Endothelial cell of umbilical vein (primary cell): ENCODE measurements at regions not wholly inside any gene's neighbourhood (a gene's known extent, or its start where the extent isn't known, plus 50 kb on each side); places are given as distances from the start of the nearest gene placed in this dataset.

Source experiments
- BruUV-seq: library from RNA; stranded (reverse); fragments of 400-500 nt; replicated peaks from 2 replicates; lab custom pipeline; 2021; lab: Mats Ljungman, UMichigan
- CTCF ChIA-PET: fragments of 300-600, 350-600 bp; sonication (Branson Sonifier 250); formaldehyde crosslinking; loops from one replicate; lab custom pipeline; 2021; ENCODE audit warnings: antibody characterized with exemption, inconsistent platforms; lab: Charles Lee
- POLR2A ChIA-PET: fragments of 300-600, 350-600 bp; sonication (Branson Sonifier 250); formaldehyde crosslinking; loops from one replicate; lab custom pipeline; 2021; ENCODE audit warnings: antibody characterized with exemption, inconsistent platforms; lab: Charles Lee
- DNase-seq: peaks from one replicate; pipeline ENCODE4 v3.0.0-alpha.2; 2011; ENCODE audit warnings: low read depth, low spot score
- FAIRE-seq: peaks from 2 replicates; lab custom pipeline; 2011; peaks lifted over from hg19 to GRCh38; lab: Jason Lieb, UNC
- H2AFZ ChIP-seq: 2 replicates; pipeline ENCODE4 v1.6.0; 2012; ENCODE audit warnings: low read depth, low read length, control low read depth, inconsistent platforms
- H3K27ac ChIP-seq: 2 replicates; pipeline ENCODE4 v1.5.1; 2011; ENCODE audit warnings: low read depth, mild to moderate bottlenecking, control low read depth, low read length, moderate library complexity; ENCODE audit not compliant: insufficient read depth
- H3K27me3 ChIP-seq, 2 experiments: 2 replicates each; pipeline versions ENCODE4 v1.6.0 to v1.6.1; 2011; ENCODE audit warnings: low read length in 2 of 2, mixed read lengths in 1 of 2; ENCODE audit not compliant: control insufficient read depth in 2 of 2, insufficient read depth in 2 of 2
- H3K36me3 ChIP-seq, 2 experiments: 2 replicates in 1 of 2; 3 replicates in 1 of 2; pipeline ENCODE4 v1.5.1; 2011; ENCODE audit warnings: low read length in 2 of 2, mild to moderate bottlenecking in 1 of 2, moderate library complexity in 1 of 2; ENCODE audit not compliant: control insufficient read depth in 2 of 2, insufficient read depth in 2 of 2; ENCODE audit errors: extremely low read depth in 1 of 2
- H3K4me1 ChIP-seq: 3 replicates; pipeline ENCODE4 v1.5.1; 2011; ENCODE audit warnings: mild to moderate bottlenecking, low read length; ENCODE audit not compliant: control insufficient read depth, insufficient read depth; ENCODE audit errors: extremely low read depth
- H3K4me2 ChIP-seq: 2 replicates; pipeline ENCODE4 v1.6.1; 2011; ENCODE audit warnings: low read length, control low read depth, mixed read lengths; ENCODE audit not compliant: insufficient read depth
- H3K4me3 ChIP-seq, 3 experiments: fragments of 200-600 bp in 1 of 3; sonication (generic), shearing (Covaris generic) in 1 of 3; replicated peaks in 1 of 3; 2 replicates each; pipeline ENCODE4 v1.5.1; 2011 to 2016; ENCODE audit warnings: control low read depth in 3 of 3, low read length in 3 of 3, mild to moderate bottlenecking in 2 of 3, inconsistent platforms in 1 of 3, low read depth in 1 of 3, moderate library complexity in 1 of 3; ENCODE audit not compliant: insufficient read depth in 1 of 3
- H3K79me2 ChIP-seq: 2 replicates; pipeline ENCODE4 v1.6.0; 2012; ENCODE audit warnings: low read length, inconsistent platforms; ENCODE audit not compliant: control insufficient read depth, insufficient read depth
- H3K9ac ChIP-seq: replicated peaks from 2 replicates; pipeline ENCODE3; 2011; ENCODE audit warnings: low read length, control low read depth; ENCODE audit not compliant: insufficient read depth; ENCODE audit errors: extremely low read depth
- H3K9me1 ChIP-seq: replicated peaks from 3 replicates; pipeline ENCODE4 v1.6.0; 2011; ENCODE audit warnings: mild to moderate bottlenecking, low read length; ENCODE audit not compliant: control insufficient read depth, insufficient read depth; ENCODE audit errors: extremely low read depth
- H3K9me3 ChIP-seq: replicated peaks from 2 replicates; pipeline ENCODE4 v1.5.1; 2012; ENCODE audit warnings: low read length, inconsistent platforms; ENCODE audit not compliant: control insufficient read depth, insufficient read depth
- H4K20me1 ChIP-seq: replicated peaks from 2 replicates; pipeline ENCODE3; 2011; ENCODE audit warnings: mild to moderate bottlenecking, low read length; ENCODE audit not compliant: control insufficient read depth, insufficient read depth; ENCODE audit errors: extremely low read depth
- CTCF ChIP-seq, 2 donors: IDR thresholded peaks; 1 replicate in 1 of 2; 2 replicates in 1 of 2; pipeline ENCODE4 v1.5.1; 2011; ENCODE audit warnings: low read length in 2 of 2, mild to moderate bottlenecking in 2 of 2, moderate library complexity in 2 of 2, control low read depth in 1 of 2, inconsistent platforms in 1 of 2, low read depth in 1 of 2; ENCODE audit not compliant: insufficient read depth in 1 of 2; ENCODE audit errors: extremely low read depth in 1 of 2
- EZH2 ChIP-seq: IDR thresholded peaks from 2 replicates; pipeline ENCODE4 v1.6.1; 2012; ENCODE audit warnings: borderline replicate concordance, low read depth, mild to moderate bottlenecking, moderate library complexity, low read length, inconsistent platforms; ENCODE audit not compliant: severe bottlenecking
- FOS ChIP-seq: IDR thresholded peaks from 2 replicates; pipeline ENCODE4 v1.6.1; 2011; ENCODE audit warnings: mild to moderate bottlenecking, low read length, moderate library complexity, borderline replicate concordance; ENCODE audit not compliant: insufficient read depth
- GATA2 ChIP-seq: IDR thresholded peaks from 2 replicates; pipeline ENCODE4 v1.7.0; 2011; ENCODE audit warnings: low read depth, mild to moderate bottlenecking, moderate library complexity, mixed read lengths, low read length; ENCODE audit not compliant: insufficient read length, insufficient read depth
- JUN ChIP-seq: IDR thresholded peaks from 2 replicates; pipeline ENCODE4 v1.6.1; 2011; ENCODE audit warnings: borderline replicate concordance, low read depth; ENCODE audit not compliant: insufficient read length, insufficient read depth
- MAX ChIP-seq: IDR thresholded peaks from 2 replicates; pipeline ENCODE4 v1.6.1; 2011; ENCODE audit not compliant: insufficient read depth, insufficient read length
- MYC ChIP-seq: IDR thresholded peaks from one replicate; pipeline ENCODE4 v1.6.1; 2011; ENCODE audit warnings: mild to moderate bottlenecking, low read depth, low read length
- POLR2A ChIP-seq: IDR thresholded peaks from 2 replicates; pipeline ENCODE4 v1.6.1; 2012; ENCODE audit warnings: low read depth, mild to moderate bottlenecking, control low read depth, low read length
- POLR2AphosphoS5 ChIP-seq: IDR thresholded peaks from 2 replicates; pipeline ENCODE4 v1.6.1; 2012; ENCODE audit warnings: low read depth, mild to moderate bottlenecking, control low read depth, low read length, moderate library complexity; ENCODE audit not compliant: insufficient read depth
- dilution Hi-C: fragments of 300-500 bp; cut with MboI; formaldehyde crosslinking; loops from one replicate; pipeline ENCODE4 v1.15.0; 2019; ENCODE audit warnings: low sequenced_read_pairs; ENCODE audit not compliant: extremely low pct_ligation_motif_present
- intact Hi-C: fragments of 100-400 bp; cut with micrococcal nuclease; formaldehyde crosslinking; loops from one replicate; pipeline ENCODE4 v1.10.0; 2022

- TF ChIP-seq MAX: no peak
- no peak for TF ChIP-seq JUN
- TF ChIP-seq CTCF (IDR thresholded peaks at IDR 0.05; ENCODE audit: extremely low read depth in 1 of 2, insufficient read depth in 1 of 2, low read depth in 1 of 2, low read length in 2 of 2): no peak
- TF ChIP-seq POLR2A: no peak
- TF ChIP-seq GATA2: no peak
- dilution Hi-C loops (no loop called here), intact Hi-C loops (no loop called here)
- ChIA-PET CTCF (interaction anchor here (1.6 to 1.8 kb wide), 2 partner anchors 9 to 158 kb away, joined by 3 to 5 read pairs; no protein-coding TSS in a partner anchor), POLR2A (no interaction called here)
- Histone ChIP-seq H3K9me1 (no peaks in the 10 kb centered on the region), H3K4me1 (no peaks in the 10 kb centered on the region), H3K36me3 (no peaks in the 10 kb centered on the region), H3K9me3 (no peaks in the 10 kb centered on the region), H3K79me2 (no peaks in the 10 kb centered on the region), H2AFZ (no peak overlapping the region), H3K9ac (no peak overlapping the region), H3K27me3 (peaks cover 0 to 7% of the 10 kb centered on the region in 2 experiments), H4K20me1 (no peaks in the 10 kb centered on the region), H3K4me2 (no peak overlapping the region), H3K27ac (no peak overlapping the region), H3K4me3 (no peak overlapping the region)
- no TSS peak for BruUV-seq
- DNase-seq: no peak
- FAIRE-seq: no peak
Observed at GRCh38 chr5:56429110-56429561, 196.0 kb upstream of the ANKRD55 start.

- Histone ChIP-seq H3K4me1 (no peaks in the 10 kb centered on the region), H3K9ac (no peak overlapping the region), H3K27ac (no peak overlapping the region), H2AFZ (no peak overlapping the region), H3K79me2 (no peaks in the 10 kb centered on the region), H3K9me1 (no peaks in the 10 kb centered on the region), H4K20me1 (no peaks in the 10 kb centered on the region), H3K4me2 (no peak overlapping the region), H3K36me3 (no peaks in the 10 kb centered on the region), H3K9me3 (no peaks in the 10 kb centered on the region), H3K4me3 (no peak overlapping the region), H3K27me3 (no peaks in the 10 kb centered on the region)
- no peak for FAIRE-seq
- ChIA-PET CTCF (interaction anchor here (1.6 kb wide), 1 partner anchor 45 kb away, joined by 3 read pairs; no protein-coding TSS in a partner anchor), POLR2A (no interaction called here)
- dilution Hi-C loops: no loop called here
- no TSS peak for BruUV-seq
- intact Hi-C loops: no loop called here
- no peak for TF ChIP-seq EZH2
- no peak for TF ChIP-seq CTCF (IDR thresholded peaks at IDR 0.05; ENCODE audit: extremely low read depth in 1 of 2, insufficient read depth in 1 of 2, low read depth in 1 of 2, low read length in 2 of 2)
- no peak for TF ChIP-seq FOS
- no peak for TF ChIP-seq JUN
- TF ChIP-seq MAX: no peak
- no peak for TF ChIP-seq MYC
- no peak for TF ChIP-seq POLR2AphosphoS5
- TF ChIP-seq POLR2A: no peak
- no peak for TF ChIP-seq GATA2
- no peak for DNase-seq
Observed at GRCh38 chr5:56426693-56427092, 193.6 kb upstream of the ANKRD55 start.
